ENCODE measurements at regions not wholly inside any gene's neighbourhood (a gene's known extent, or its start where the extent isn't known, plus 50 kb on each side); places are given as distances from the start of the nearest gene placed in this dataset.

DNA sequence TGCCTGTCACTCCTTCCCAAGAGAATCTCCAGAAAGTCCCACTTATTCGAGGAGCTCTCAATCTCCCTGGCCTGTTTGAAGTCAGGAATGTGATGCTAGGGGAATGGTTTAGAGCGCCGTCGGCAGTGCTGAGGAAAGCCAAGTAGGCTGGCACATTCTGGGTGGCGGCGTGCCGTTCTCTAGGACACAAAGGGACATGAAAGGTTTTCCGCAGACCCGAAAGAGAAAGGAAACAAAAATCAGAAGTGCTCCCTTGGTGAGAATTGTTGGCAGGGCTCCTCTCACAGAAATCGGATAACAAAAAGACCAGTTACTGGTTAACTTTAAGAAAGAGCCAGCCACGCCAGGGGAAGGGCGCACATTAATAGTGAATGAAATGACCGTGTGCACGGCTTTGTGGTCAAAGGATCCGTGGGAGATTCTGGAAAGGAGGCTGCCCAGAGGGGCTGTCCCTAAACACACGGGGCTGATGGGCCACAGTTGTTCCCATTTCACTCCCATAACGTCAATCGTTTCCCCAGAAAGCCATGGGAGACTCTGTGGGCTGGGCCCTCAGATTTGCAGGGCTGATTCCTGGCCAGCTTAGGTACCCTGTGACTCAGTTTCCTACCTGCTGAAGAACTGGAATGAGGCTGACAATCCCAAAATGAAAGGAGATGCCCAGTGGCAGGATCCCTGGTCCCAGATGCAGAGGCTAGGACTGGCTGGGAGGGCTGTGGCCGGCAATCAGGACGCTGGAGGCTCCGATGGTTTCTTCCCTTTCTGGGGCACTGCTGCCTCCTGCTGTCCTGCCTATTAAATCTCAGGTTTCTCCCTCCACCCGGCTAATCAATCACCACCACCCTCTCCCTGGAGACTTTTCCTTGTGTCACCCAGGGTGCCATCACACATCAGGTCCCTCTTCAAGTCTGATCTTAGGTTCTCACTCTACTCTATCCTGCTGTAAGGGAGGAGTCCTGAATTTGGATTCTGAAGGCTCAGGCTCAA is 82.3 kb downstream of the RCN1 start:
- TF ChIP-seq, protein P1, sequence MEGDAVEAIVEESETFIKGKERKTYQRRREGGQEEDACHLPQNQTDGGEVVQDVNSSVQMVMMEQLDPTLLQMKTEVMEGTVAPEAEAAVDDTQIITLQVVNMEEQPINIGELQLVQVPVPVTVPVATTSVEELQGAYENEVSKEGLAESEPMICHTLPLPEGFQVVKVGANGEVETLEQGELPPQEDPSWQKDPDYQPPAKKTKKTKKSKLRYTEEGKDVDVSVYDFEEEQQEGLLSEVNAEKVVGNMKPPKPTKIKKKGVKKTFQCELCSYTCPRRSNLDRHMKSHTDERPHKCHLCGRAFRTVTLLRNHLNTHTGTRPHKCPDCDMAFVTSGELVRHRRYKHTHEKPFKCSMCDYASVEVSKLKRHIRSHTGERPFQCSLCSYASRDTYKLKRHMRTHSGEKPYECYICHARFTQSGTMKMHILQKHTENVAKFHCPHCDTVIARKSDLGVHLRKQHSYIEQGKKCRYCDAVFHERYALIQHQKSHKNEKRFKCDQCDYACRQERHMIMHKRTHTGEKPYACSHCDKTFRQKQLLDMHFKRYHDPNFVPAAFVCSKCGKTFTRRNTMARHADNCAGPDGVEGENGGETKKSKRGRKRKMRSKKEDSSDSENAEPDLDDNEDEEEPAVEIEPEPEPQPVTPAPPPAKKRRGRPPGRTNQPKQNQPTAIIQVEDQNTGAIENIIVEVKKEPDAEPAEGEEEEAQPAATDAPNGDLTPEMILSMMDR (IDR thresholded peaks at IDR 0.05): peak in 2 of 4 experiments; percentile 27 to 43
- no peak for TF ChIP-seq POLR2A (IDR thresholded peaks at IDR 0.05)
